Hepatocyte (in vitro differentiated cells): ENCODE measurements at regions not wholly inside any gene's neighbourhood (a gene's known extent, or its start where the extent isn't known, plus 50 kb on each side); places are given as distances from the start of the nearest gene placed in this dataset.

Experiments
- DNase-seq: peaks from one replicate; pipeline ENCODE4 v3.0.0-alpha.2; 2016; ENCODE audit warnings: low spot score
- H2AFZ ChIP-seq: fragments of 200-600 bp; sonication (generic); 2 replicates; pipeline ENCODE4 v1.6.0; 2016; ENCODE audit warnings: antibody characterized with exemption, mild to moderate bottlenecking
- H3K27ac ChIP-seq: fragments of 200-600 bp; sonication (generic); 2 replicates; pipeline ENCODE4 v1.5.1; 2016; ENCODE audit warnings: mild to moderate bottlenecking
- H3K27me3 ChIP-seq: fragments of 200-600 bp; sonication (generic); 2 replicates; pipeline ENCODE4 v1.6.1; 2016
- H3K36me3 ChIP-seq: fragments of 200-600 bp; sonication (generic); replicated peaks from 2 replicates; pipeline ENCODE4 v1.5.1; 2016; ENCODE audit warnings: low read depth; ENCODE audit not compliant: insufficient read depth
- H3K4me1 ChIP-seq: fragments of 200-600 bp; sonication (generic); 2 replicates; pipeline ENCODE4 v1.5.1; 2016; ENCODE audit warnings: mild to moderate bottlenecking, moderate library complexity; ENCODE audit not compliant: insufficient read depth
- H3K4me2 ChIP-seq: fragments of 200-600 bp; sonication (generic); 2 replicates; pipeline ENCODE4 v1.6.0; 2016
- H3K4me3 ChIP-seq: fragments of 200-600 bp; sonication (generic); 2 replicates; pipeline ENCODE4 v1.5.1; 2016; ENCODE audit warnings: mild to moderate bottlenecking
- H3K79me2 ChIP-seq: fragments of 200-600 bp; sonication (generic); 2 replicates; pipeline ENCODE4 v1.6.0; 2017; ENCODE audit warnings: mild to moderate bottlenecking
- H3K9me2 ChIP-seq: fragments of 200-600 bp; sonication (generic); replicated peaks from 2 replicates; pipeline ENCODE4 v1.6.0; 2017; ENCODE audit warnings: mild to moderate bottlenecking; ENCODE audit not compliant: insufficient read depth
- H3K9me3 ChIP-seq: fragments of 200-600 bp; sonication (generic); 2 replicates; pipeline ENCODE4 v1.5.1; 2016; ENCODE audit warnings: low read depth, mild to moderate bottlenecking
- H4K20me1 ChIP-seq: fragments of 200-600 bp; sonication (generic); 2 replicates; pipeline ENCODE4 v1.6.0; 2016; ENCODE audit warnings: mild to moderate bottlenecking; ENCODE audit not compliant: insufficient read depth, poor library complexity, severe bottlenecking
- CTCF ChIP-seq: fragments of 200-600 bp; sonication (generic); IDR thresholded peaks from 2 replicates; pipeline ENCODE4 v1.5.1; 2016; ENCODE audit warnings: antibody characterized with exemption, mild to moderate bottlenecking; ENCODE audit not compliant: poor library complexity
- EZH2 ChIP-seq: fragments of 200-600 bp; sonication (generic); IDR thresholded peaks from 2 replicates; pipeline ENCODE4 v1.6.1; 2016; ENCODE audit warnings: antibody characterized with exemption, mild to moderate bottlenecking, borderline replicate concordance
- EZH2phosphoT487 ChIP-seq: fragments of 200-600 bp; sonication (generic); IDR thresholded peaks from one replicate; pipeline ENCODE4 v1.6.1; 2018; ENCODE audit warnings: antibody characterized with exemption, mild to moderate bottlenecking, low read depth, moderate library complexity; ENCODE audit not compliant: unreplicated experiment, severe bottlenecking
- WGBS: methylation state at CpG from one replicate; pipeline ENCODE4 v1.1.6; 2016; ENCODE audit warnings: low lambda C conversion rate; ENCODE audit errors: missing lambda C conversion rate; 5-methylcytosine and 5-hydroxymethylcytosine counted together

- Histone ChIP-seq H3K27me3 (no peaks in the 10 kb centered on the region), H2AFZ (no peak overlapping the region), H3K4me2 (no peak overlapping the region), H3K9me2 (no peaks in the 10 kb centered on the region), H4K20me1 (no peaks in the 10 kb centered on the region), H3K4me3 (no peak overlapping the region), H3K79me2 (no peaks in the 10 kb centered on the region), H3K4me1 (no peaks in the 10 kb centered on the region), H3K27ac (no peak overlapping the region), H3K9me3 (no peaks in the 10 kb centered on the region), H3K36me3 (no peaks in the 10 kb centered on the region)
- TF ChIP-seq EZH2phosphoT487 (no peak), CTCF (no peak), EZH2 (no peak)
- DNase-seq, result no peak
- 88% methylated on average over 3 of the region's 3 CpGs for WGBS
Observed at GRCh38 chr2:4656326-4656725, 953.0 kb downstream of the DCDC2C start.

DNA sequence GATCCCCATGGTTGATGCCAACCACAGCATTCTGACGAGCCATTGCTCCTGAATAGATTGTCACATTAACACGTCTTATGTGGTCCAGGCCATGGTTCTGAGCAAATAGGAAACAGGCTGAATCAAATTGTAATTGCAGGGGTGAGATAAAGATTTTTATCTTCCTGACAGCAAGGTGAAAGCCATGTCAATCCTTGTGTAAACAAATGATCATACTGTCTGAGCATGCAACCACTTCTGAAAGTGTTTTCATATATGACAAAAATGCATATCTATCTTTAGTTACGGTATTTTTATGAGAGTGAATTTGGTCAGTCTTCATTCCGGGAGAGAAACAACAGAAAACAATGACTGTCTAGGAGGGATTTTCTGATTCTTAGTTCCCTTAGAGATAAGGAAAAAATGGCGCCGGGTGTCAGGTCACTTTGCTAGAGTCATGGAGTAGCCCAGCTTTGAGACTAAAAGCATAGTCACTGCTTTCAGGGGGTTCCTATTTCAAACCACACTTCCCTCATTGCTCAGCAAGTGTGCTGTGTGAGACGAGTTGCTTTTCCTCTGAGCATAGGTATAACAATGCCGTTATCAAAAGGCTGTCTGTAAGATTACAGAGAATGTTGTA is 958.9 kb downstream of the DCDC2C start:
- 55% methylated on average over 8 of the region's 8 CpGs for whole genome bisulfite sequencing
- peak overlapping the region; percentile 70 for H3K27ac ChIP-seq
- H2AFZ ChIP-seq, result peak overlapping the region; percentile 41
- no peaks in the 10 kb centered on the region for H3K4me1 ChIP-seq
- no peaks in the 10 kb centered on the region for H3K9me3 ChIP-seq
- peak overlapping the region; percentile 46 for H3K4me2 ChIP-seq
- no peaks in the 10 kb centered on the region for H3K79me2 ChIP-seq
- no peak for TF ChIP-seq EZH2phosphoT487
- no peak for TF ChIP-seq CTCF
- no peaks in the 10 kb centered on the region for H4K20me1 ChIP-seq
- no peaks in the 10 kb centered on the region for H3K36me3 ChIP-seq
- H3K27me3 ChIP-seq, result no peaks in the 10 kb centered on the region
- H3K9me2 ChIP-seq, result no peaks in the 10 kb centered on the region
- no peak overlapping the region for H3K4me3 ChIP-seq
- DNase-seq, result no peak

DNA sequence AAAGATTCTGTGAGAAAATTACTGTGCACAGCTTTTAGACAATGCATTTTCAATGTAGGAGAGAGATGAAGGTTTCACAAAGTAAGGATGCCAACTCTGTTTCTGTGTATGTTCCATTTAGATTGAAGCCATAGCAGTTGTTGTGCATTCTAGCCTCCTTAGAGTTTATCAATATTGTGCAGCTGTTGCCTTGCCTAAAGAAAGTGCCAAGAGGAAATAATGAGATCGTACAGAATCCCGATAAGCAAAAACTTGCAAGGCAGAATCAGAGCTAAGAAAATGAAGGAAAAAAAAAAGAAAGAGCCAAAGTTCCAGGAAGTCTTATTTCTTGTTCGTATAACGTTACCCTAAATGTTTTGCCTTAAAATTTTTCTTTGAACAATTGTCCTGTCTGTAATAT is 965.0 kb downstream of the DCDC2C start:
- no peak for DNase-seq
- Histone ChIP-seq H3K4me1 (no peaks in the 10 kb centered on the region), H3K79me2 (no peaks in the 10 kb centered on the region), H3K27ac (no peak overlapping the region), H3K9me2 (no peaks in the 10 kb centered on the region), H3K27me3 (no peaks in the 10 kb centered on the region), H2AFZ (no peak overlapping the region), H3K9me3 (no peaks in the 10 kb centered on the region), H4K20me1 (no peaks in the 10 kb centered on the region), H3K36me3 (no peaks in the 10 kb centered on the region), H3K4me2 (no peak overlapping the region), H3K4me3 (no peak overlapping the region)
- TF ChIP-seq EZH2phosphoT487 (no peak), EZH2 (no peak), CTCF (no peak)
- 94% methylated on average over 4 of the region's 4 CpGs for WGBS

DNA sequence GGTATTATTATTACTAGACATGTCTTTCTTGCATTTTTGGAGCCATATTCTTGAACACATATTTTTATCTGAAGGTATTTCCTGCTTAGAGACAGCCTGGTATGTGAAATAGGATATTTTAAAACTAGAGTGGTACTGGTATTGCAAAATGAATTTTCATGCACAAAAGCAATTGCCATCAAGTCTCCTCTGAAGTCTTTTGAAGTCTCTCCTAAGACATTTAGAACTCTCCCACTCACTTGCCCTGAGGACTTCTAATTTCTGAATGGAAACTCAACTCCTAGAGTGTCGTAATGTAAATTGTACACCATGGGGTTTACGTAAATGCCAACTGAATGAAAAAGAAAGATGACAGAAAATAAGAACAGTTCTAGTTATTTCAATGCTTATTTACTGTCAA is 967.0 kb downstream of the DCDC2C start:
- H3K27ac ChIP-seq, result no peak overlapping the region
- no peaks in the 10 kb centered on the region for H3K36me3 ChIP-seq
- 94% methylated on average over 2 of the region's 2 CpGs for WGBS
- H3K4me1 ChIP-seq, result no peaks in the 10 kb centered on the region
- DNase-seq, result no peak
- no peaks in the 10 kb centered on the region for H3K27me3 ChIP-seq
- no peaks in the 10 kb centered on the region for H3K9me2 ChIP-seq
- no peak overlapping the region for H3K4me3 ChIP-seq
- no peaks in the 10 kb centered on the region for H4K20me1 ChIP-seq
- no peaks in the 10 kb centered on the region for H3K79me2 ChIP-seq
- no peaks in the 10 kb centered on the region for H3K9me3 ChIP-seq
- no peak overlapping the region for H2AFZ ChIP-seq
- no peak overlapping the region for H3K4me2 ChIP-seq
- no peak for TF ChIP-seq CTCF
- no peak for TF ChIP-seq EZH2phosphoT487
- no peak for TF ChIP-seq EZH2
